Upper lobe of left lung (tissue), 6 donors: ENCODE measurements at regions not wholly inside any gene's neighbourhood (a gene's known extent, or its start where the extent isn't known, plus 50 kb on each side); places are given as distances from the start of the nearest gene placed in this dataset.

Source experiments
- ATAC-seq, 2 donors: fragments of 200-7000 bp; cut with Tn5 transposase; one replicate each; pipeline ENCODE4 v1.9.1; 2022; ENCODE audit warnings: mild to moderate bottlenecking in 2 of 2, moderate library complexity in 2 of 2; ENCODE audit not compliant: low FRiP score in 2 of 2
- DNase-seq, 2 donors: peaks; one replicate each; pipeline ENCODE4 v3.0.0-alpha.2; 2019 to 2020
- H3K27ac ChIP-seq, 4 donors: fragments of 200-600 bp; sonication (generic); one replicate each; pipeline ENCODE4 v1.5.1; 2016 to 2019
- H3K27me3 ChIP-seq, 4 donors: fragments of 200-600 bp; sonication (generic); one replicate each; pipeline ENCODE4 v1.5.1; 2017 to 2019
- H3K36me3 ChIP-seq, 4 donors: fragments of 200-600 bp; sonication (generic); one replicate each; pipeline ENCODE4 v1.5.1; 2016 to 2019
- H3K4me1 ChIP-seq, 4 donors: fragments of 200-600 bp; sonication (generic); one replicate each; pipeline ENCODE4 v1.5.1; 2018 to 2019
- H3K4me3 ChIP-seq, 4 donors: fragments of 200-600 bp; sonication (generic); one replicate each; pipeline ENCODE4 v1.5.1; 2017 to 2019; ENCODE audit warnings: mild to moderate bottlenecking in 2 of 4, moderate library complexity in 1 of 4
- H3K9me3 ChIP-seq, 4 donors: fragments of 200-600 bp; sonication (generic); one replicate each; pipeline ENCODE4 v1.5.1; 2018 to 2019
- CTCF ChIP-seq, 6 experiments: fragments of 450-650 bp in 4 of 6; fragments of 200-600 bp in 2 of 6; sonication (generic) in 2 of 6; IDR thresholded peaks; one replicate each; pipeline ENCODE4 v1.5.1; 2016 to 2019; ENCODE audit warnings: antibody characterized with exemption in 6 of 6
- EP300 ChIP-seq, 4 donors: sonication (generic); formaldehyde crosslinking; IDR thresholded peaks; one replicate each; pipeline ENCODE4 v1.5.1; 2017; ENCODE audit warnings: antibody characterized with exemption in 4 of 4, control low read depth in 2 of 4
- POLR2A ChIP-seq, 4 donors: fragments of 450-650 bp; IDR thresholded peaks; one replicate each; pipeline ENCODE4 v1.5.1; 2016 to 2017; ENCODE audit warnings: antibody characterized with exemption in 4 of 4, mild to moderate bottlenecking in 2 of 4
- POLR2AphosphoS5 ChIP-seq, 2 donors: sonication (generic); formaldehyde crosslinking; IDR thresholded peaks; one replicate each; pipeline ENCODE4 v1.5.1; 2017; ENCODE audit warnings: antibody characterized with exemption in 2 of 2
- WGBS, 2 donors: methylation state at CpG; one replicate each; pipeline ENCODE4 v1.1.5; 2017 to 2018; 5-methylcytosine and 5-hydroxymethylcytosine counted together
- donor health status: DM: no; HTN: no; CAD: no; lungs with moderate emphysema.
- donor health status: DM: no; HTN: yes; CAD: no; lungs with severe emphysema.

- 67 to 71% methylated on average over 5 to 8 of the region's 8 CpGs for WGBS, 2 donors
- H3K9me3 ChIP-seq, result no peaks in the 10 kb centered on the region
- H3K27ac ChIP-seq, result no peak overlapping the region
- H3K36me3 ChIP-seq, result no peaks in the 10 kb centered on the region
- DNase-seq (peak in 1 of 2 donors; percentile 53), ATAC-seq (no peak)
- H3K4me1 ChIP-seq, result no peaks in the 10 kb centered on the region
- TF ChIP-seq POLR2AphosphoS5 (IDR thresholded peaks at IDR 0.05) (no peak), POLR2A (IDR thresholded peaks at IDR 0.05) (no peak), EP300 (IDR thresholded peaks at IDR 0.05) (no peak), CTCF (IDR thresholded peaks at IDR 0.05) (no peak)
- no peaks in the 10 kb centered on the region for H3K27me3 ChIP-seq
- H3K4me3 ChIP-seq, result no peak overlapping the region
Observed at GRCh38 chr18:7170292-7170691, 52.7 kb upstream of the LAMA1 start.

GRCh38 chr18:7169601-7170000 lies 52.0 kb upstream of the LAMA1 start:
- TF ChIP-seq CTCF (IDR thresholded peaks at IDR 0.05) (no peak), POLR2AphosphoS5 (IDR thresholded peaks at IDR 0.05) (no peak), EP300 (IDR thresholded peaks at IDR 0.05) (no peak), POLR2A (IDR thresholded peaks at IDR 0.05) (no peak)

GRCh38 chr18:7168408-7168807 lies 50.8 kb upstream of the LAMA1 start:
- no peak for DNase-seq
- TF ChIP-seq POLR2AphosphoS5 (IDR thresholded peaks at IDR 0.05), result no peak
- no peak for TF ChIP-seq EP300 (IDR thresholded peaks at IDR 0.05)
- TF ChIP-seq CTCF (IDR thresholded peaks at IDR 0.05), result no peak
- TF ChIP-seq POLR2A (IDR thresholded peaks at IDR 0.05), result no peak
- no peaks in the 10 kb centered on the region for H3K27me3 ChIP-seq
- no peak overlapping the region for H3K27ac ChIP-seq
- no peak for ATAC-seq
- H3K9me3 ChIP-seq, result no peaks in the 10 kb centered on the region
- no peak overlapping the region for H3K4me3 ChIP-seq
- WGBS, 2 donors, result 90 to 91% methylated on average over 7 of the region's 7 CpGs
- no peaks in the 10 kb centered on the region for H3K36me3 ChIP-seq
- no peaks in the 10 kb centered on the region for H3K4me1 ChIP-seq

More at GRCh38 chr18:7169601-7170000, 52.0 kb upstream of the LAMA1 start:
- no peak for ATAC-seq
- H3K4me1 ChIP-seq, result no peaks in the 10 kb centered on the region
- no peaks in the 10 kb centered on the region for H3K36me3 ChIP-seq
- H3K27me3 ChIP-seq, result no peaks in the 10 kb centered on the region
- no peak overlapping the region for H3K4me3 ChIP-seq
- no peak overlapping the region for H3K27ac ChIP-seq
- H3K9me3 ChIP-seq, result no peaks in the 10 kb centered on the region
- DNase-seq, result peak in 1 of 2 donors; percentile 40
- 79 to 80% methylated on average over 5 to 11 of the region's 11 CpGs for WGBS, 2 donors
